GM23248 (cell line): ENCODE measurements at regions not wholly inside any gene's neighbourhood (a gene's known extent, or its start where the extent isn't known, plus 50 kb on each side); places are given as distances from the start of the nearest gene placed in this dataset.

Experiments
- DNase-seq: peaks from one replicate; pipeline ENCODE4 v3.0.0-alpha.2; 2015
- H2AFZ ChIP-seq: fragments of 200-600 bp; sonication (generic); 2 replicates; pipeline ENCODE4 v1.6.1; 2016; ENCODE audit warnings: antibody characterized with exemption
- H3F3A ChIP-seq: fragments of 200-600 bp; sonication (generic); 2 replicates; pipeline ENCODE4 v1.6.1; 2016; ENCODE audit warnings: mild to moderate bottlenecking, antibody characterized with exemption, mixed run types; ENCODE audit not compliant: insufficient read depth
- H3K27ac ChIP-seq: fragments of 200-600 bp; sonication (generic); 2 replicates; pipeline ENCODE4 v1.5.1; 2016; ENCODE audit warnings: mild to moderate bottlenecking
- H3K27me3 ChIP-seq: fragments of 200-600 bp; sonication (generic); replicated peaks from 2 replicates; pipeline ENCODE4 v1.6.1; 2016; ENCODE audit warnings: mild to moderate bottlenecking; ENCODE audit not compliant: insufficient read depth
- H3K36me3 ChIP-seq: fragments of 200-600 bp; sonication (generic); 2 replicates; pipeline ENCODE4 v1.6.1; 2016; ENCODE audit warnings: low read depth, mild to moderate bottlenecking
- H3K4me1 ChIP-seq: fragments of 200-600 bp; sonication (generic); 2 replicates; pipeline ENCODE4 v1.6.1; 2016; ENCODE audit warnings: mild to moderate bottlenecking; ENCODE audit not compliant: insufficient read depth
- H3K4me2 ChIP-seq: fragments of 200-600 bp; sonication (generic); one replicate; pipeline ENCODE4 v1.6.1; 2016; ENCODE audit warnings: mild to moderate bottlenecking; ENCODE audit not compliant: unreplicated experiment
- H3K4me3 ChIP-seq: fragments of 200-600 bp; sonication (generic); 2 replicates; pipeline ENCODE4 v1.5.1; 2016; ENCODE audit warnings: mild to moderate bottlenecking
- H3K79me2 ChIP-seq: fragments of 200-600 bp; sonication (generic); 2 replicates; pipeline ENCODE4 v1.6.1; 2016; ENCODE audit warnings: mild to moderate bottlenecking; ENCODE audit not compliant: insufficient read depth
- H3K9ac ChIP-seq: fragments of 200-600 bp; sonication (generic); 2 replicates; pipeline ENCODE4 v1.6.1; 2016; ENCODE audit warnings: mild to moderate bottlenecking
- H3K9me2 ChIP-seq: fragments of 200-600 bp; sonication (generic); 2 replicates; pipeline ENCODE4 v1.6.1; 2016; ENCODE audit warnings: mixed run types, mild to moderate bottlenecking, moderate library complexity; ENCODE audit not compliant: insufficient read depth
- H3K9me3 ChIP-seq: fragments of 200-600 bp; sonication (generic); one replicate; pipeline ENCODE4 v1.6.1; 2017; ENCODE audit warnings: low read depth
- H4K20me1 ChIP-seq: fragments of 200-600 bp; sonication (generic); 2 replicates; pipeline ENCODE4 v1.6.0; 2016; ENCODE audit not compliant: insufficient read depth
- EZH2 ChIP-seq: fragments of 200-600 bp; sonication (generic); IDR thresholded peaks from 2 replicates; pipeline ENCODE4 v1.6.1; 2018; ENCODE audit warnings: antibody characterized with exemption, mild to moderate bottlenecking; ENCODE audit not compliant: insufficient read depth, poor library complexity, severe bottlenecking
- EZH2phosphoT487 ChIP-seq: fragments of 200-600 bp; sonication (generic); IDR thresholded peaks from 2 replicates; pipeline ENCODE4 v1.6.1; 2018; ENCODE audit warnings: antibody characterized with exemption, moderate library complexity, mild to moderate bottlenecking, low read depth; ENCODE audit not compliant: insufficient read depth
- WGBS, 2 experiments: methylation state at CpG; one replicate each; pipeline ENCODE4 v1.1.6; 2015 to 2017; ENCODE audit warnings: low lambda C conversion rate in 2 of 2, low coverage in 1 of 2; ENCODE audit errors: missing lambda C conversion rate in 2 of 2; 5-methylcytosine and 5-hydroxymethylcytosine counted together
- in situ Hi-C: fragments of 300-500 bp; cut with MboI; formaldehyde crosslinking; loops from 2 replicates; pipeline ENCODE4 v1.15.0; 2020

DNA sequence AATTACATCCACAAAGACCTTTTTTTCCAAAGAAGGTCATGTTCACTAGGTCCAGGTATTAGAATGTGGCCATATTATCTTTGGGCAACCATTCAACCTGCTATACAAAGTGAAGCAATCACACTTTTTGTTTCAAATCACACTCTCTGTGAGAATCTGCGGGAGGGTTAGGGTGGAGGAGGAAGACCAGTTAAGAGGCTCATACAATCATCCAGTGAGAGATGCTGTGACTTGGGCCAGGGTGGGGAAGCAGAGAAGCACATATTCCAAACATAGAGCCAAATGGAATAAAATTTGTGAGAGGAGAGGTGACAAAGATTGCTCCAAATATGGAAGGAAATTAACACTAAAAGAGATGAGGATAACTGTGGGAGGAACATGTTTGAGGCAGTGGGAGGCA lies 351.6 kb downstream of the CYRIA start:
- H3K79me2 ChIP-seq: no peaks in the 10 kb centered on the region
- H3K27ac ChIP-seq: no peak overlapping the region
- TF ChIP-seq EZH2: no peak
- no peaks in the 10 kb centered on the region for H3K4me1 ChIP-seq
- no peaks in the 10 kb centered on the region for H3K9me2 ChIP-seq
- H3K4me2 ChIP-seq: no peak overlapping the region
- WGBS, 2 experiments: 17 to 33% methylated on average over 1 of the region's 1 CpG
- H3K4me3 ChIP-seq: no peak overlapping the region
- in situ Hi-C loops: no loop called here
- H3K9me3 ChIP-seq: no peaks in the 10 kb centered on the region
- H3F3A ChIP-seq: no peaks in the 10 kb centered on the region
- no peaks in the 10 kb centered on the region for H3K27me3 ChIP-seq
- H3K9ac ChIP-seq: no peak overlapping the region
- no peaks in the 10 kb centered on the region for H4K20me1 ChIP-seq
- no peak for DNase-seq
- no peaks in the 10 kb centered on the region for H3K36me3 ChIP-seq
- H2AFZ ChIP-seq: no peak overlapping the region

DNA sequence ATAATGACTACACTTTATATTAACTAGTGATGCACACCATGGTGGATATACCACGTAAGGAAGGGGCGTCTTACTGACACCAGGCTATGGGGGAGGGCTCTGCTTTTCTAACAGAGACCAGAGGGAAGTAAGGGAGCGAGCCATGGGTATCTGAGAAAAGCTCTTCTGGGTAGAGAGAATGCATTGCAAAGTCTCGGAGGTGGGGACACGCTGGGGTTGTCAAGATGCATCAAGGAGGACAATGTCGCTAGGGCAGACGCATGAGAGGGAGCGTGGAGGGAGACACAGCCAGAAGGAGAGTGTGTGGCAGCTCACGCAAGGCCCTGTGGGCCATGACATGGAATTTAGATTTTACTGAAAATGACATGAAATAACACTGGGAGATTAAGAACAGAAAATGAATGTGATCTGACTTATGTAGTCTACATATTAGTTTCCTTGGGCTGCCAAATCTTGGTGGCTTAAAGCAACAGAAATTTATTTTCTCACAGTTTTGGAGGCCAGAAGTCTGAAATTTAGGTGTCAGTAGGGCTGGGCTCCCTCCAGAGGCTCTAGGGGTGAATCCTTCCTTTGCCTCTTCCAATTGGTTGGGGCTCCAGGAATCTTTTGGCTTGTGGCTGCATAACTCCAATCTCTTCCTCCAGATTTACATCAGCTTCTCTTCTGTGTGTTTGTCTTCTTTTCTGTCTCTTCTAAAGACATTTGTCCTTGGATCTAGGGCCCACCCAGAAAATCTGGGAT lies 352.2 kb downstream of the CYRIA start:
- 38 to 42% methylated on average over 9 of the region's 9 CpGs for WGBS, 2 experiments
- in situ Hi-C loops: no loop called here

GRCh38 chr2:16312771-16313170 lies 352.9 kb downstream of the CYRIA start:
- Histone ChIP-seq H3K9me3 (no peaks in the 10 kb centered on the region), H3K4me1 (no peaks in the 10 kb centered on the region), H3F3A (no peaks in the 10 kb centered on the region), H2AFZ (no peak overlapping the region), H3K9me2 (no peaks in the 10 kb centered on the region), H3K9ac (no peak overlapping the region), H3K27ac (no peak overlapping the region), H3K36me3 (no peaks in the 10 kb centered on the region), H3K4me3 (no peak overlapping the region), H4K20me1 (no peaks in the 10 kb centered on the region), H3K27me3 (no peaks in the 10 kb centered on the region), H3K79me2 (no peaks in the 10 kb centered on the region), H3K4me2 (no peak overlapping the region)
- in situ Hi-C loops: no loop called here
- no peak for DNase-seq
- TF ChIP-seq EZH2phosphoT487 (no peak), EZH2 (no peak)
- WGBS, 2 experiments: 17 to 26% methylated on average over 2 of the region's 2 CpGs

More for the DNA sequence above, 352.2 kb downstream of the CYRIA start:
- no peaks in the 10 kb centered on the region for H4K20me1 ChIP-seq
- no peaks in the 10 kb centered on the region for H3F3A ChIP-seq
- DNase-seq: no peak
- H3K9me3 ChIP-seq: no peaks in the 10 kb centered on the region
- H3K9ac ChIP-seq: no peak overlapping the region
- H2AFZ ChIP-seq: no peak overlapping the region
- no peak overlapping the region for H3K4me2 ChIP-seq
- H3K9me2 ChIP-seq: no peaks in the 10 kb centered on the region
- H3K4me3 ChIP-seq: no peak overlapping the region
- TF ChIP-seq EZH2phosphoT487 (no peak), EZH2 (no peak)
- no peaks in the 10 kb centered on the region for H3K27me3 ChIP-seq
- H3K27ac ChIP-seq: no peak overlapping the region
- H3K36me3 ChIP-seq: no peaks in the 10 kb centered on the region
- H3K79me2 ChIP-seq: no peaks in the 10 kb centered on the region
- no peaks in the 10 kb centered on the region for H3K4me1 ChIP-seq

DNA sequence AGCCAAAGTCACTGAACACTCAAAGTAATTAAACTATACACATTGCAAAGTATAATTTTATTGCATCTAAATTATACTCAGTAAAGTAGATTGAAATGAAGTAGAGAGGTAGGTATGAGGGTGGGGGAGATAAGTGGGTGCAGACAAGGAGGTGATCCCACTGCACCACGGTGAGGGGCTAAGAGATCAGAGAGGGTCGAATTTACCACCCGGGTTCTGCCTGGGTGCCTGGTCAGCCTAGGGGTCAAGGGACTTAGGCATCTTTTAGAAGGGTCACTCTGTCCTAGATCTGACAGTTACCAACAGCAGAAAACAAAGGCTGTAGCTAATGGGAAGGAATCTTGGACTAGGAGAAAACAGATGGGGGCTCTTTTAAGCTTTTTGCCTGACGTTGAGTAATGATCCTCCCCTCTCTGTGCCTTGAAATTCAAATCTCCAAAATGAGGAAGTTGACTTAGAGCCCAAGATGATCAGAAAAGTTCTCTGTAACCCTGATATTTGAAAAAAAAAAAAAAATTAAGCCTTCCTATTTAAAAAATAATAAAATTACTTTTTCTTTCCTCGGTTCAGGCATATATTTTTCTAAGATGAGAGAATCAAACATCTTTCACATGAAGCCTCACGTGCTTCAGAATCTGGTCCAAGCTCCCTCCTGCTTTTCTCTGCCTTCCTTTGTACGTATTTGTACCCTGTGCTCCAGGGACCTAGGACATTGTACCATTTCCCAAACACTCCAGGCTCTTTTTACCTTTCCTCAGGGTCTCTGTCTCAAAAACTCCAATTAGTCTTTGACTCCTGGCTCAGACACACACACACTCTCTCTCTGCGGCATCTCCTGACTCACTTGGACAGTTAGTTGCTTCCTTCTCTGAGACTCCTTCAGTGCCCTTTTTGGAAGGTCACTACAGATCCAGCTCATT lies 353.9 kb downstream of the CYRIA start:
- Histone ChIP-seq H3K4me1 (no peaks in the 10 kb centered on the region), H3K9me3 (no peaks in the 10 kb centered on the region), H3K36me3 (no peaks in the 10 kb centered on the region), H3K4me2 (no peak overlapping the region), H3K4me3 (no peak overlapping the region), H3K27me3 (no peaks in the 10 kb centered on the region), H3K27ac (no peak overlapping the region), H3K79me2 (no peaks in the 10 kb centered on the region), H3K9ac (no peak overlapping the region), H3F3A (no peaks in the 10 kb centered on the region), H3K9me2 (no peaks in the 10 kb centered on the region), H2AFZ (no peak overlapping the region), H4K20me1 (no peaks in the 10 kb centered on the region)
- 7% methylated on average over 8 of the region's 8 CpGs for WGBS, 2 experiments
- DNase-seq: no peak
- in situ Hi-C loops: no loop called here
- no peak for TF ChIP-seq EZH2phosphoT487
- no peak for TF ChIP-seq EZH2
